ENCODE measurements at regions not wholly inside any gene's neighbourhood (a gene's known extent, or its start where the extent isn't known, plus 50 kb on each side); places are given as distances from the start of the nearest gene placed in this dataset.
"Not testable (repeated sequence)": the region's sequence is repeated elsewhere in the genome, so short reads cannot be mapped to it uniquely, and the experiment has no call there.

DNA sequence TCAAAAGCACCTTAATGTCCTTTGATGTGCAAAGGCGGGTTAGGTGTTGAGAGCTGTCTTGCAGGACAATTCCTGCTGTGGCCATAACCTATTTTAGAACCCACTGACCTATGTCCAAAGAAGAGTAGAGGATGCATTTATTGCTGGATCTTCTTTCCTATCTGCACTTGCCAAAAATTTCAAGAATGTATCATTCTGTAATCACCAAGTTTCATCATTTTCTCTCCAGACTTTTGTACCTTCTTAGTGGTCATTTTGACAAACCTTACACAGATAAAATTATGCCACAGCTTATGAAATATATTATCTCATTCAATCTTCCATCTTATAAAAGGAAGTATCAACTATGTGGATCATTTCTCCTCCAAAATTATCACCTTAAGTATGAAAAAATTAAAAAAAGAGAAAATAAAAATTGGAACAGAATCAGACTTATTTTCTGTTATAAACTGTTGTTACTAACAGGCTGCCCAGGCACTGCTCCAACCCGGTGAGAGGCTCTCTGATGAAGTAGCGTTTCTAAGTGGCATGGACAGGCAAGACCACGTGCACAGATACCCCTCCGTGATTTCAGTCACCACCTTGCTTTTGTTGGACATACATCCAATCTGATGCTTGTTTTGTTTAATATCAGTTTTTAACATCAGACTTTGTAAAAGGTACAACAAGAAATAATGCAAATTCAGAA, 559.9 kb upstream of the ID2 start:
- peak overlapping the region; percentile 6 to 61 (median 25) for H3K27ac ChIP-seq
- WGBS, 2 donors: 87 to 90% methylated on average over 5 of the region's 5 CpGs
- no peak for DNase-seq

GRCh38 chr2:8122520-8122919, 559.3 kb upstream of the ID2 start:
- H3K4me1 ChIP-seq: peaks cover 0 to 43% (median 35%) of the 10 kb centered on the region in 4 donors
- H3K4me3 ChIP-seq: no peak overlapping the region
- H3K27ac ChIP-seq: peak overlapping the region; percentile 2 to 61 (median 24)
- no peaks in the 10 kb centered on the region for H3K27me3 ChIP-seq
- WGBS, 2 donors: 75 to 90% methylated on average over 7 of the region's 7 CpGs
- TF ChIP-seq POLR2A (IDR thresholded peaks at IDR 0.05) (no peak), POLR2AphosphoS5 (IDR thresholded peaks at IDR 0.05) (no peak), EP300 (IDR thresholded peaks at IDR 0.05) (no peak)
- TF ChIP-seq, protein P1, sequence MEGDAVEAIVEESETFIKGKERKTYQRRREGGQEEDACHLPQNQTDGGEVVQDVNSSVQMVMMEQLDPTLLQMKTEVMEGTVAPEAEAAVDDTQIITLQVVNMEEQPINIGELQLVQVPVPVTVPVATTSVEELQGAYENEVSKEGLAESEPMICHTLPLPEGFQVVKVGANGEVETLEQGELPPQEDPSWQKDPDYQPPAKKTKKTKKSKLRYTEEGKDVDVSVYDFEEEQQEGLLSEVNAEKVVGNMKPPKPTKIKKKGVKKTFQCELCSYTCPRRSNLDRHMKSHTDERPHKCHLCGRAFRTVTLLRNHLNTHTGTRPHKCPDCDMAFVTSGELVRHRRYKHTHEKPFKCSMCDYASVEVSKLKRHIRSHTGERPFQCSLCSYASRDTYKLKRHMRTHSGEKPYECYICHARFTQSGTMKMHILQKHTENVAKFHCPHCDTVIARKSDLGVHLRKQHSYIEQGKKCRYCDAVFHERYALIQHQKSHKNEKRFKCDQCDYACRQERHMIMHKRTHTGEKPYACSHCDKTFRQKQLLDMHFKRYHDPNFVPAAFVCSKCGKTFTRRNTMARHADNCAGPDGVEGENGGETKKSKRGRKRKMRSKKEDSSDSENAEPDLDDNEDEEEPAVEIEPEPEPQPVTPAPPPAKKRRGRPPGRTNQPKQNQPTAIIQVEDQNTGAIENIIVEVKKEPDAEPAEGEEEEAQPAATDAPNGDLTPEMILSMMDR (IDR thresholded peaks at IDR 0.05): no peak
- no peaks in the 10 kb centered on the region for H3K36me3 ChIP-seq
- H3K9me3 ChIP-seq: no peaks in the 10 kb centered on the region
- DNase-seq: no peak
- intact Hi-C loops (cut with DNase I): no loop called here

More for the DNA sequence above, 559.9 kb upstream of the ID2 start:
- no peaks in the 10 kb centered on the region for H3K27me3 ChIP-seq
- no peaks in the 10 kb centered on the region for H3K36me3 ChIP-seq
- intact Hi-C loops (cut with DNase I): no loop called here
- H3K4me1 ChIP-seq: peaks cover 0 to 43% (median 35%) of the 10 kb centered on the region in 4 donors
- no peak for TF ChIP-seq POLR2AphosphoS5 (IDR thresholded peaks at IDR 0.05)
- TF ChIP-seq, protein P1 (IDR thresholded peaks at IDR 0.05): no peak
- no peak for TF ChIP-seq POLR2A (IDR thresholded peaks at IDR 0.05)
- no peak for TF ChIP-seq EP300 (IDR thresholded peaks at IDR 0.05)
- no peak overlapping the region for H3K4me3 ChIP-seq
- H3K9me3 ChIP-seq: no peaks in the 10 kb centered on the region

- Histone ChIP-seq H3K4me3 (no peak overlapping the region), H3K9me3 (no peaks in the 10 kb centered on the region), H3K36me3 (no peaks in the 10 kb centered on the region), H3K27ac (peak overlapping the region in 1 of 4 donors; percentile 61), H3K27me3 (no peaks in the 10 kb centered on the region), H3K4me1 (peaks cover 0 to 43% (median 35%) of the 10 kb centered on the region in 4 donors)
- intact Hi-C loops (cut with DNase I): no loop called here
- DNase-seq: no peak
- 79 to 82% methylated on average over 2 of the region's 2 CpGs for WGBS, 2 donors
- TF ChIP-seq POLR2AphosphoS5 (IDR thresholded peaks at IDR 0.05): no peak
Measured at GRCh38 chr2:8123464-8123863, 558.4 kb upstream of the ID2 start.

DNA sequence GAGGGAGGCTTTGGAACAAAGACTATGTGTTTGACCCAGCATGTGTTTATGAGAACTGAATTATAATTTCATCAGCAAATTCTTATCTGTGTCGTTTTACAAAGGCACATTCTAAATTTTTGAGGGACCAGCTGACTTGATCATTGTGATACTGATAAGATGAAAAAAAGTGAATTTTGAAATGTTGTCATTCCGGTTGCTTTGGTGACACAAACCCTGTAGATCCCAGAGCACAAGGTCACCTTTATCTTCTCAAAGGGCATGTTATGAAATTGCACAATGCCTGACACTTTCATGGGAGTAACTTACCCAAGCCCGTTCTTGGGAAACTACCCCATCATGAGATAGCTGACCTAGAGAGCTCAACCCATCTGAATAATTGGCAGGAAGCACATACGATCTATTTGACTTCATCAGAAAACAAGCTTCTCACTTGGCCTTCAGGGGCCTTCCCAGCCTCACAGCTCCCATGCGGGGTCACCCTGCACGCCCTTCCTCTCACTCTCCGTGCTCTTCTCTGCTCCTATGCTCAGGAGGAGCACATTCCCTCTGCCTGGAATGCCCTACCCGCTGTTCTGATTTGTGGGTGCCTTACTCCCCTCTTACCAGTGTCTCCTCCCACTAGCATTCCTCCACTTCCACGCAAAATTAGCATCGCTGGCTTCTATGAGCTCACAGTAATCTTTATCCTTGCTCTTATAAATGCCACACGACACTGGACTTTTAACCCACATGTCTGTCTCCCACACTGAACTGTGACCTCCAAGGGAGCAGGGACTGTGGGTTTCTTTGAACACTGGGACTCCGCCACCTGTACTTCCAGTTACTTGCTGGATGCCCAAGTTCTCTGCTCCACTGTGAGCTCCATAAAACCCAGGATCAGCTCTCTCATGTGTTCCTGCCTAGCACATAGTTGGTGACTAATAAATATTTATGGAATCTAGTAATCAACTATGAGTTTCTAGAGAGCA, 555.8 kb upstream of the ID2 start:
- Histone ChIP-seq H3K9me3 (no peaks in the 10 kb centered on the region), H3K4me1 (peaks cover 0 to 22% (median 13%) of the 10 kb centered on the region in 4 donors), H3K27me3 (no peaks in the 10 kb centered on the region), H3K27ac (no peak overlapping the region), H3K4me3 (no peak overlapping the region), H3K36me3 (no peaks in the 10 kb centered on the region)
- DNase-seq: no peak
- WGBS, 2 donors: 89% methylated on average over 12 of the region's 12 CpGs
- TF ChIP-seq EP300 (IDR thresholded peaks at IDR 0.05) (no peak), POLR2A (IDR thresholded peaks at IDR 0.05) (no peak), POLR2AphosphoS5 (IDR thresholded peaks at IDR 0.05) (no peak)
- TF ChIP-seq, protein P1 (IDR thresholded peaks at IDR 0.05): no peak
- intact Hi-C loops (cut with DNase I): no loop called here

DNA sequence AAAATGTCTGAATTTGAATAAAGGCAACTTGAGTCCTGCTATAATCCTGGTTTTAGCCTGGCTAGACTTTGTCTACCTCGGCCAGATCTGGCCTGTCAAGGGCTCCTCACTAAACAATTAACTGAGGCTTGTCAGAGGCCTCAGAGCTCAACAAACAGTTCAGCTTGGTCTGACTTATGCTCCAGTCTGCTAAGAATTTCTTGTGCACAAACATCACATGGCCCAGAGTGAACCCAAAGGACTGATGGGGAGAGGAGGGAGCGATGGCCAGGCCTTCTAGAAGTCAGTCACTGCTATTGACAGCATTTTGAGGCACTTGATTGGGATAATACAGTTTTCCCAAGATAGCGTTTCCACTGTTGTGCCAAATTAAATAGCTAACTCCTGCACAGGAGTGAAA, 555.1 kb upstream of the ID2 start:
- Histone ChIP-seq H3K4me3 (no peak overlapping the region), H3K36me3 (no peaks in the 10 kb centered on the region), H3K27me3 (no peaks in the 10 kb centered on the region), H3K27ac (no peak overlapping the region), H3K4me1 (peaks cover 0 to 15% (median 7%) of the 10 kb centered on the region in 4 donors), H3K9me3 (no peaks in the 10 kb centered on the region)
- TF ChIP-seq, protein P1 (IDR thresholded peaks at IDR 0.05): no peak
- TF ChIP-seq POLR2AphosphoS5 (IDR thresholded peaks at IDR 0.05): no peak
- TF ChIP-seq EP300 (IDR thresholded peaks at IDR 0.05): no peak
- TF ChIP-seq POLR2A (IDR thresholded peaks at IDR 0.05): no peak
- DNase-seq: no peak
- intact Hi-C loops (cut with DNase I): no loop called here
- WGBS, 2 donors: 95 to 96% methylated on average over 3 of the region's 3 CpGs

GRCh38 chr2:8131423-8131822, 550.4 kb upstream of the ID2 start:
- H3K4me3 ChIP-seq; H3K9me3 ChIP-seq; H3K27me3 ChIP-seq; intact Hi-C loops (cut with DNase I); H3K27ac ChIP-seq; DNase-seq; H3K36me3 ChIP-seq: not testable (repeated sequence)
- 91 to 97% methylated on average over 4 of the region's 5 CpGs for WGBS, 2 donors
- H3K4me1 ChIP-seq: peaks cover 0 to 20% (median 12%) of the 10 kb centered on the region in 4 donors
